AG04450 (cell line): ENCODE measurements at regions not wholly inside any gene's neighbourhood (a gene's known extent, or its start where the extent isn't known, plus 50 kb on each side); places are given as distances from the start of the nearest gene placed in this dataset.

Experiments
- CTCF ChIA-PET: fragments of 300-600, 350-600 bp; formaldehyde crosslinking; extraction: SDS; loops from one replicate; lab custom pipeline; 2022; ENCODE audit warnings: antibody characterized with exemption, inconsistent platforms; lab: Charles Lee
- POLR2A ChIA-PET: fragments of 350-600 bp; formaldehyde crosslinking; extraction: SDS; loops from one replicate; lab custom pipeline; 2021; ENCODE audit warnings: antibody characterized with exemption, inconsistent platforms; lab: Yijun Ruan, JAX
- DNase-seq: peaks from one replicate; pipeline ENCODE4 v3.0.0-alpha.2; 2011; ENCODE audit warnings: low read depth, low spot score
- H3K27ac ChIP-seq: one replicate; pipeline ENCODE4 v1.5.1; 2012; ENCODE audit warnings: low read depth, low read length, control low read depth
- H3K27me3 ChIP-seq: one replicate; pipeline ENCODE4 v1.6.0; 2012; ENCODE audit warnings: low read length; ENCODE audit not compliant: control insufficient read depth, insufficient read depth
- H3K4me3 ChIP-seq: 2 replicates; pipeline ENCODE4 v1.5.1; 2011; ENCODE audit warnings: mild to moderate bottlenecking, low read depth, low read length, control low read depth
- H3K9me3 ChIP-seq: 2 replicates; pipeline ENCODE4 v1.5.1; 2012; ENCODE audit warnings: low read length; ENCODE audit not compliant: control insufficient read depth, insufficient read depth
- CTCF ChIP-seq: IDR thresholded peaks from 2 replicates; pipeline ENCODE4 v1.5.1; 2011; ENCODE audit warnings: low read depth, low read length, control low read depth, inconsistent platforms

- ChIA-PET CTCF (no interaction called here), POLR2A (no interaction called here)
- H3K27ac ChIP-seq = no peak overlapping the region
Measured at GRCh38 chr11:134489728-134490127, 77.7 kb upstream of the B3GAT1 start.

GRCh38 chr11:134488913-134489312 is 76.9 kb upstream of the B3GAT1 start:
- no peak for DNase-seq
- ChIA-PET POLR2A (no interaction called here), CTCF (no interaction called here)

More at GRCh38 chr11:134489728-134490127, 77.7 kb upstream of the B3GAT1 start:
- H3K27me3 ChIP-seq = no peaks in the 10 kb centered on the region
- no peak for DNase-seq
- no peak for TF ChIP-seq CTCF
- H3K9me3 ChIP-seq = peaks cover 48% of the 10 kb centered on the region
- no peak overlapping the region for H3K4me3 ChIP-seq

GRCh38 chr11:134488512-134488911 is 76.5 kb upstream of the B3GAT1 start:
- no peaks in the 10 kb centered on the region for H3K27me3 ChIP-seq
- no peak overlapping the region for H3K27ac ChIP-seq
- no peak overlapping the region for H3K4me3 ChIP-seq
- peaks cover 57% of the 10 kb centered on the region for H3K9me3 ChIP-seq
- ChIA-PET CTCF (no interaction called here), POLR2A (no interaction called here)
- no peak for DNase-seq
- no peak for TF ChIP-seq CTCF

More at GRCh38 chr11:134488913-134489312, 76.9 kb upstream of the B3GAT1 start:
- H3K27me3 ChIP-seq = no peaks in the 10 kb centered on the region
- H3K4me3 ChIP-seq = no peak overlapping the region
- peaks cover 53% of the 10 kb centered on the region for H3K9me3 ChIP-seq
- TF ChIP-seq CTCF = no peak
- no peak overlapping the region for H3K27ac ChIP-seq

GRCh38 chr11:134487696-134488095 is 75.7 kb upstream of the B3GAT1 start:
- DNase-seq = no peak
- Histone ChIP-seq H3K4me3 (no peak overlapping the region), H3K27ac (no peak overlapping the region), H3K27me3 (no peaks in the 10 kb centered on the region), H3K9me3 (peaks cover 65% of the 10 kb centered on the region)
- ChIA-PET POLR2A (no interaction called here), CTCF (no interaction called here)
- no peak for TF ChIP-seq CTCF

GRCh38 chr11:134486704-134487103 is 74.7 kb upstream of the B3GAT1 start:
- H3K9me3 ChIP-seq = peaks cover 70% of the 10 kb centered on the region
- no peak overlapping the region for H3K4me3 ChIP-seq
- TF ChIP-seq CTCF = no peak
- no peaks in the 10 kb centered on the region for H3K27me3 ChIP-seq
- DNase-seq = no peak
- ChIA-PET POLR2A (no interaction called here), CTCF (no interaction called here)
- no peak overlapping the region for H3K27ac ChIP-seq
